Ectodermal cell (in vitro differentiated cells): ENCODE measurements at regions not wholly inside any gene's neighbourhood (a gene's known extent, or its start where the extent isn't known, plus 50 kb on each side); places are given as distances from the start of the nearest gene placed in this dataset.
"Not testable (repeated sequence)": the region's sequence is repeated elsewhere in the genome, so short reads cannot be mapped to it uniquely, and the experiment has no call there.

Source experiments
- H3K27ac ChIP-seq: 2 replicates; pipeline ENCODE4 v1.7.0; 2013; ENCODE audit warnings: mild to moderate bottlenecking, low read depth, low read length; ENCODE audit not compliant: insufficient read depth, poor library complexity, severe bottlenecking
- H3K27me3 ChIP-seq: 2 replicates; pipeline ENCODE4 v1.7.0; 2013; ENCODE audit warnings: mild to moderate bottlenecking, low read length; ENCODE audit not compliant: insufficient read depth, control insufficient read depth, poor library complexity, severe bottlenecking
- H3K36me3 ChIP-seq: one replicate; pipeline ENCODE4 v1.7.0; 2013; ENCODE audit warnings: low read length; ENCODE audit not compliant: control insufficient read depth, insufficient read depth
- H3K4me1 ChIP-seq: one replicate; pipeline ENCODE4 v1.7.0; 2013; ENCODE audit warnings: low read length; ENCODE audit not compliant: control insufficient read depth, insufficient read depth
- H3K4me3 ChIP-seq: 2 replicates; pipeline ENCODE4 v1.7.0; 2013; ENCODE audit warnings: low read depth, low read length, control low read depth; ENCODE audit not compliant: insufficient read depth
- H3K9me3 ChIP-seq: 2 replicates; pipeline ENCODE4 v1.7.0; 2013; ENCODE audit warnings: mild to moderate bottlenecking, low read length, moderate library complexity; ENCODE audit not compliant: control insufficient read depth
- WGBS, 2 experiments: methylation state at CpG; one replicate each; pipeline ENCODE4 v1.1.7; 2013; ENCODE audit warnings: missing lambda C conversion rate in 2 of 2; 5-methylcytosine and 5-hydroxymethylcytosine counted together

- 90 to 98% methylated on average over 2 of the region's 2 CpGs for WGBS, 2 experiments
These were observed 633.2 kb upstream of the ACTRT1 start for GRCh38 chrX:128685387-128685786.

GRCh38 chrX:128676651-128677050, 624.4 kb upstream of the ACTRT1 start:
- Histone ChIP-seq H3K36me3 (no peaks in the 10 kb centered on the region), H3K4me1 (no peaks in the 10 kb centered on the region), H3K27me3 (no peaks in the 10 kb centered on the region), H3K9me3 (no peaks in the 10 kb centered on the region), H3K4me3 (no peak overlapping the region), H3K27ac (no peak overlapping the region)
- 93 to 94% methylated on average over 4 of the region's 4 CpGs for WGBS, 2 experiments

More at GRCh38 chrX:128685387-128685786, 633.2 kb upstream of the ACTRT1 start:
- H3K27ac ChIP-seq: no peak overlapping the region
- no peaks in the 10 kb centered on the region for H3K4me1 ChIP-seq
- H3K27me3 ChIP-seq: no peaks in the 10 kb centered on the region
- H3K36me3 ChIP-seq: no peaks in the 10 kb centered on the region
- H3K4me3 ChIP-seq: no peak overlapping the region
- H3K9me3 ChIP-seq: no peaks in the 10 kb centered on the region

GRCh38 chrX:128674326-128675086, 622.3 kb upstream of the ACTRT1 start:
- not testable (repeated sequence) for H3K27me3 ChIP-seq, H3K4me1 ChIP-seq, H3K9me3 ChIP-seq, H3K4me3 ChIP-seq, H3K27ac ChIP-seq, H3K36me3 ChIP-seq
- WGBS, 2 experiments: 80% methylated on average over 7 to 9 of the region's 9 CpGs

- no peaks in the 10 kb centered on the region for H3K4me1 ChIP-seq
- H3K27me3 ChIP-seq: no peaks in the 10 kb centered on the region
- WGBS, 2 experiments: 91 to 100% methylated on average over 1 of the region's 1 CpG
- no peaks in the 10 kb centered on the region for H3K9me3 ChIP-seq
- H3K36me3 ChIP-seq: no peaks in the 10 kb centered on the region
- H3K4me3 ChIP-seq: no peak overlapping the region
- no peak overlapping the region for H3K27ac ChIP-seq
These were observed 612.0 kb upstream of the ACTRT1 start for GRCh38 chrX:128664211-128664610.

DNA sequence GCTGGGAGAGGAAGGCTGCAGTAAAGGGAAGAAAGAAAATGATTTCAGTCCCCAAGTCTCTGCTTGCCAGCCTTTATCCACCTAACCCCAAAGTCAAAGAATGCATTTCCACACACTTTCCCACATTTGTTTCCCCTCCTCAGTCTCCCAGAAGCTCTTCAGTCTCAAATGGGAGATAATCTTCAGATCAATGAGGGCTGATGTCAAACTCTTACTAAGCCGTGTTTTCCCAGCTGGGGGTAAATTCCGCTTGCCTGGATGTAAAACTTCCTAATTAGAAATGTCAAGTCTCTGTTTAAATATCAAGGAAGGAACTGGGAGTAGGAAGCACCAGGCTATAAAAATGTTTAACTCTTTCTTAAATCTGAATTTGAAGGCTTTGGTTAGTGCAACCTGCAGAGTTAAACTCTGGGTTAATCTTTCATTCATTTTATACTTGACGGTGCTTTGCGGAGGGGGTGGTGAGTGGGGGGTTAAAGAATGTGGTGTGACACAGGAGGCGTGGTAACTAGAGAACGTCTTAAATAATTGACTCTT, 601.4 kb upstream of the ACTRT1 start:
- H3K27me3 ChIP-seq: peaks cover 5% of the 10 kb centered on the region
- H3K4me1 ChIP-seq: no peaks in the 10 kb centered on the region
- no peaks in the 10 kb centered on the region for H3K36me3 ChIP-seq
- 0 to 7% methylated on average over 3 to 6 of the region's 6 CpGs for WGBS, 2 experiments
- H3K9me3 ChIP-seq: no peaks in the 10 kb centered on the region
- no peak overlapping the region for H3K4me3 ChIP-seq
- H3K27ac ChIP-seq: no peak overlapping the region

DNA sequence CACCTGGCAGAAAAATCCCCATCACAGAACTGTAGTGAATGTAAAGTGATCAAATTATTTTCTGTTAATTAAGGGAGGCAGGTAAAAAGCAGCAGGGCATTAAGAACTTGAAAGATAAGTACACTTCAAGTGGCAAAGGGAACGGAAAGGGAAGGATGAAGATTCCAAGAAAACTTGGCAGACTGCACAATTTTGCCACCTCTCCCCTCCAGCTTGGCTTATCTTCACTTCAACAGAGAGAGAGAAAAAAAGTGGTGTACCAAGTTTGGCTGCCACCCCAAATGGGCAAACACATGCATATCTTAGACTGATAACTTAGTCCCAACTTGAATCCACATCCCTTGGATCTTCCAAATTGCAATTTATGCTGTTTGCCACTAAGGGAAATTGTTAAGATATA, 598.1 kb upstream of the ACTRT1 start:
- H3K4me1 ChIP-seq: no peaks in the 10 kb centered on the region
- no peak overlapping the region for H3K4me3 ChIP-seq
- WGBS, 2 experiments: 88 to 100% methylated on average over 1 of the region's 1 CpG
- no peak overlapping the region for H3K27ac ChIP-seq
- H3K36me3 ChIP-seq: no peaks in the 10 kb centered on the region
- peaks cover 5% of the 10 kb centered on the region for H3K27me3 ChIP-seq
- H3K9me3 ChIP-seq: no peaks in the 10 kb centered on the region

DNA sequence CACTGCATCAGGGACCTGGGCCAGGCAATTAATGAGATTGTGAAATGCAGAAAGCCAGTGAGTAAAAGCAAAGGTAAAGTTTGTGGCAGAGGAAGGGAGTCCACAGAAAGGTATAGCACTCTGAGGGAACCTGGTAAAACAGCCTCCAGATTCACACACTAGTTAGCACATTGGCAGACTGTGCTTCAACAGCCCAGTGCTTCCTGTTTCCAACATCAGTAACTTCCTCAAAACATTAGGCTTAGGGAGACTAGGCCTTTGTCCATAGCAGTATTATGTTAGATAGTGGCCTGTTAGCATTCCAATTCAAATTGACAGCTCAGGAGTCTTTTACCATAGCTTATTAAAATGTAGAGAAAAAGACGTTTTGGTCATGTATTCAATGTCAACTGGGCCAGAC, 582.6 kb upstream of the ACTRT1 start:
- Histone ChIP-seq H3K9me3 (no peaks in the 10 kb centered on the region), H3K36me3 (no peaks in the 10 kb centered on the region), H3K4me3 (no peak overlapping the region), H3K27me3 (no peaks in the 10 kb centered on the region), H3K27ac (no peak overlapping the region), H3K4me1 (no peaks in the 10 kb centered on the region)
- 43 to 80% methylated on average over 1 of the region's 1 CpG for WGBS, 2 experiments

- H3K27me3 ChIP-seq: no peaks in the 10 kb centered on the region
- H3K36me3 ChIP-seq: no peaks in the 10 kb centered on the region
- no peak overlapping the region for H3K4me3 ChIP-seq
- H3K4me1 ChIP-seq: no peaks in the 10 kb centered on the region
- 91 to 93% methylated on average over 1 of the region's 1 CpG for WGBS, 2 experiments
- no peaks in the 10 kb centered on the region for H3K9me3 ChIP-seq
- H3K27ac ChIP-seq: no peak overlapping the region
These were observed 571.2 kb upstream of the ACTRT1 start for GRCh38 chrX:128623361-128623760.

DNA sequence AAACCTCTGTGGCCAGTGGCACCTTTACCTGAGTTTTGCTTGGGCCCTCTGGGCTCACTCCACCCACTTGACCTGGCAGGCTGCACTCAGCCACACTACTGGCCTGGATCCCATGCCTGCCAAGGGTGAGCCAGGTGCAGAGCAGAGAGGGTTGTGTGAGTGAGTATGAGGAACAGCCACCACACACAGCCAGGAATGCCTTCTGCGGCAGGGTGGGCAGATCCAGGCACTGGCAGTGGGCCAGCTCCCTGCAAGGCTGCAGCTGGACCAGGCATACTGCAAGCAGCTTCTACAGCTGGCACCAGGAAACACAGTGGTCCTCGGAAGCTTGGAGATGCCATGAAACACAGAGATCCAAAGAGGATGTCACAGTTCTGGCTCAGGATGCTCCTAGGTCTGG, 570.1 kb upstream of the ACTRT1 start:
- WGBS, 2 experiments: 89 to 94% methylated on average over 2 of the region's 2 CpGs
- Histone ChIP-seq H3K36me3 (no peaks in the 10 kb centered on the region), H3K4me1 (no peaks in the 10 kb centered on the region), H3K9me3 (no peaks in the 10 kb centered on the region), H3K27ac (no peak overlapping the region), H3K4me3 (no peak overlapping the region), H3K27me3 (no peaks in the 10 kb centered on the region)

- Histone ChIP-seq H3K36me3 (no peaks in the 10 kb centered on the region), H3K27ac (no peak overlapping the region), H3K4me3 (no peak overlapping the region), H3K27me3 (no peaks in the 10 kb centered on the region), H3K9me3 (no peaks in the 10 kb centered on the region), H3K4me1 (no peaks in the 10 kb centered on the region)
- WGBS, 2 experiments: 83 to 95% methylated on average over 2 to 3 of the region's 3 CpGs
These were observed 567.3 kb upstream of the ACTRT1 start for GRCh38 chrX:128619490-128619889.
